ENCODE measurements at regions not wholly inside any gene's neighbourhood (a gene's known extent, or its start where the extent isn't known, plus 50 kb on each side); places are given as distances from the start of the nearest gene placed in this dataset.

DNA sequence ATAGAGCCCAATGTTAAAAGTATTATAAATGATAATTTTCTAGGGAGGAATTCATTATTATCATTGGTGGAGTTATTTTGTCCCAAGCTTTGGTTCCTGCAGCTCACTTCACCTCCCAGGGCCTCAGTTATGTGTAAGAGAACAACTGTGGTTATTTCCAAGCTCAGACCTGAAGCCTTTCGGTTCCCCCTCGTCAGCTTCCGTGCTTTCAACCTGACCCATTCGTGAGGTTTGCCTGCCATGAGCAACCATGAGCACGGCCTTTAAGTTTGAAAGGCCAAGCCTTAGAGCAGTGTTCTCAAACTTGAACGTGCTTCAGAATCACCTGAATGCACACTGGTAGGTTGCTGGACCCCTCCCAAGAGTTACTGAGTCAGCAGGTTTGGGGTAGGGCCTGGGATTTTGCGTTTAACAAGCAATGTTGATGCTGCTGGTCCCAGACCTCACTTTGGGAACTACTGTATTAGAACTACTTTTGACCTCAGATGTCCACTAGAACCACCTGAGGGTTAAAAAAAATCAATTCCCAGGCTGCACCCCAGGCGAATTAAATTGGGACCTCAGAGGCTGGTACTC lies 133.0 kb upstream of the PRMT8 start:
- H3K4me3 ChIP-seq (ENCODE audit: low read depth, low read length), result no peak overlapping the region
- DNase-seq, result no peak
- intact Hi-C loops (cut with micrococcal nuclease; ENCODE audit: unreplicated experiment), result no loop called here
- Mint-ChIP-seq H3K27ac (ENCODE audit: unreplicated experiment) (no peak overlapping the region), H3K4me3 (ENCODE audit: unreplicated experiment) (no peak overlapping the region), H3K4me1 (ENCODE audit: low read depth, unreplicated experiment) (no peaks in the 10 kb centered on the region), H3K27me3 (ENCODE audit: insufficient read depth, unreplicated experiment) (peaks cover 11% of the 10 kb centered on the region), H3K9me3 (ENCODE audit: unreplicated experiment) (no peaks in the 10 kb centered on the region), H3K36me3 (ENCODE audit: insufficient read depth, unreplicated experiment) (no peaks in the 10 kb centered on the region)
- TF ChIP-seq CTCF (IDR thresholded peaks at IDR 0.05; ENCODE audit: insufficient read depth in 1 of 2, low read depth in 1 of 2, low read length in 1 of 2, severe bottlenecking in 1 of 2, unreplicated experiment in 1 of 2), result no peak
- no peaks in the 10 kb centered on the region for H3K9me3 ChIP-seq
- no TSS peak for BruUV-seq (replicated peaks)
- POLR2A ChIA-PET, result no interaction called here
- no peaks in the 10 kb centered on the region for H3K4me1 ChIP-seq
- no peaks in the 10 kb centered on the region; the same call in 1 of the 2 replicates for H3K27me3 ChIP-seq (replicated peaks; ENCODE audit: control insufficient read depth, insufficient read depth, low read length)
- CTCF ChIA-PET, result no interaction called here
- H3K36me3 ChIP-seq (ENCODE audit: control insufficient read depth, insufficient read depth, low read length), result no peaks in the 10 kb centered on the region

GRCh38 chr12:3359478-3359877 lies 131.5 kb upstream of the PRMT8 start:
- Histone ChIP-seq H3K4me3 (ENCODE audit: low read depth, low read length) (no peak overlapping the region), H3K27me3 (replicated peaks; ENCODE audit: control insufficient read depth, insufficient read depth, low read length) (peaks cover 3% of the 10 kb centered on the region), H3K4me1 (no peaks in the 10 kb centered on the region), H3K9me3 (no peaks in the 10 kb centered on the region), H3K36me3 (ENCODE audit: control insufficient read depth, insufficient read depth, low read length) (no peaks in the 10 kb centered on the region)
- Mint-ChIP-seq H3K4me3 (ENCODE audit: unreplicated experiment) (no peak overlapping the region), H3K27me3 (ENCODE audit: insufficient read depth, unreplicated experiment) (peaks cover 18% of the 10 kb centered on the region), H3K27ac (ENCODE audit: unreplicated experiment) (no peak overlapping the region), H3K9me3 (ENCODE audit: unreplicated experiment) (no peaks in the 10 kb centered on the region), H3K36me3 (ENCODE audit: insufficient read depth, unreplicated experiment) (no peaks in the 10 kb centered on the region), H3K4me1 (ENCODE audit: low read depth, unreplicated experiment) (no peaks in the 10 kb centered on the region)
- intact Hi-C loops (cut with micrococcal nuclease; ENCODE audit: unreplicated experiment), result no loop called here
- no TSS peak for BruUV-seq (replicated peaks)
- POLR2A ChIA-PET, result no interaction called here
- no peak for TF ChIP-seq CTCF (IDR thresholded peaks at IDR 0.05; ENCODE audit: insufficient read depth in 1 of 2, low read depth in 1 of 2, low read length in 1 of 2, severe bottlenecking in 1 of 2, unreplicated experiment in 1 of 2)
- no peak for DNase-seq
- CTCF ChIA-PET, result no interaction called here

- Mint-ChIP-seq H3K27me3 (ENCODE audit: insufficient read depth, unreplicated experiment) (peaks cover 27% of the 10 kb centered on the region), H3K4me1 (ENCODE audit: low read depth, unreplicated experiment) (no peaks in the 10 kb centered on the region), H3K9me3 (ENCODE audit: unreplicated experiment) (no peaks in the 10 kb centered on the region), H3K4me3 (ENCODE audit: unreplicated experiment) (no peak overlapping the region), H3K27ac (ENCODE audit: unreplicated experiment) (no peak overlapping the region), H3K36me3 (ENCODE audit: insufficient read depth, unreplicated experiment) (no peaks in the 10 kb centered on the region)
- no TSS peak for BruUV-seq (replicated peaks)
- H3K36me3 ChIP-seq (ENCODE audit: control insufficient read depth, insufficient read depth, low read length), result no peaks in the 10 kb centered on the region
- intact Hi-C loops (cut with micrococcal nuclease; ENCODE audit: unreplicated experiment), result no loop called here
- CTCF ChIA-PET, result no interaction called here
- peaks cover 9% of the 10 kb centered on the region for H3K27me3 ChIP-seq (replicated peaks; ENCODE audit: control insufficient read depth, insufficient read depth, low read length)
- H3K9me3 ChIP-seq, result no peaks in the 10 kb centered on the region
- H3K4me1 ChIP-seq, result no peaks in the 10 kb centered on the region
- POLR2A ChIA-PET, result no interaction called here
- DNase-seq, result no peak
- no peak for TF ChIP-seq CTCF (IDR thresholded peaks at IDR 0.05; ENCODE audit: insufficient read depth in 1 of 2, low read depth in 1 of 2, low read length in 1 of 2, severe bottlenecking in 1 of 2, unreplicated experiment in 1 of 2)
- H3K4me3 ChIP-seq (ENCODE audit: low read depth, low read length), result no peak overlapping the region
Measured at GRCh38 chr12:3361146-3361545, 129.9 kb upstream of the PRMT8 start.

All from Caco-2 (cell line).